Right lobe of liver (tissue), 4 donors: ENCODE measurements at regions not wholly inside any gene's neighbourhood (a gene's known extent, or its start where the extent isn't known, plus 50 kb on each side); places are given as distances from the start of the nearest gene placed in this dataset.

Experiments used
- POLR2A ChIP-seq: fragments of 450-650 bp; IDR thresholded peaks from one replicate; pipeline ENCODE4 v1.6.1; 2017; ENCODE audit warnings: antibody characterized with exemption, mild to moderate bottlenecking
- TF ChIP-seq, protein P1 (sequence below), 4 donors: fragments of 200-600 bp in 3 of 4; fragments of 450-650 bp in 1 of 4; IDR thresholded peaks; one replicate each; pipeline versions ENCODE4 v1.5.1 to v1.8.0; 2016 to 2022; ENCODE audit warnings: antibody characterized with exemption in 4 of 4, mild to moderate bottlenecking in 2 of 4
- donor health status: DM: no; HTN: no; CAD: no.
- donor health status: DM: no; HTN: no; CAD: no.
- donor health status: DM: no; HTN: yes; CAD: no.

DNA sequence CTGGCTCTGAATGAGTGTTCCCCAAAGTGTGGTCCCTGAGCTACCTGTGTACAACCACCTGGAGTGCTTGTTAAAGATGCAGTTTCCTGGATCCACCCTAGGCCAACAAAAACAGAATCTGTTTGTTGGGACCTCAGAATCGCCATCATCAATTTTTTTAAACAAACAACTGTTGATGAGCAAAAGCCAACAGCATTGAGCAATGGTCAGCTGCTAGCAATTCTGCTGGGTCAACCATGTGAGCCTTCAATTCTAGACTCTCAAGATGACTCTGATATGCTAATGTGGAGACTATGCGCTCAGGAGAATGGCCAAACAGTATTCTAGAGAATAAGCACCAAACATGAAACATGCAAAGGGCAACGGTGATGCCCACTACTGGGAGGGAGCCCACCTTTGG is 64.4 kb upstream of the IYD start:
- TF ChIP-seq, protein P1, sequence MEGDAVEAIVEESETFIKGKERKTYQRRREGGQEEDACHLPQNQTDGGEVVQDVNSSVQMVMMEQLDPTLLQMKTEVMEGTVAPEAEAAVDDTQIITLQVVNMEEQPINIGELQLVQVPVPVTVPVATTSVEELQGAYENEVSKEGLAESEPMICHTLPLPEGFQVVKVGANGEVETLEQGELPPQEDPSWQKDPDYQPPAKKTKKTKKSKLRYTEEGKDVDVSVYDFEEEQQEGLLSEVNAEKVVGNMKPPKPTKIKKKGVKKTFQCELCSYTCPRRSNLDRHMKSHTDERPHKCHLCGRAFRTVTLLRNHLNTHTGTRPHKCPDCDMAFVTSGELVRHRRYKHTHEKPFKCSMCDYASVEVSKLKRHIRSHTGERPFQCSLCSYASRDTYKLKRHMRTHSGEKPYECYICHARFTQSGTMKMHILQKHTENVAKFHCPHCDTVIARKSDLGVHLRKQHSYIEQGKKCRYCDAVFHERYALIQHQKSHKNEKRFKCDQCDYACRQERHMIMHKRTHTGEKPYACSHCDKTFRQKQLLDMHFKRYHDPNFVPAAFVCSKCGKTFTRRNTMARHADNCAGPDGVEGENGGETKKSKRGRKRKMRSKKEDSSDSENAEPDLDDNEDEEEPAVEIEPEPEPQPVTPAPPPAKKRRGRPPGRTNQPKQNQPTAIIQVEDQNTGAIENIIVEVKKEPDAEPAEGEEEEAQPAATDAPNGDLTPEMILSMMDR (IDR thresholded peaks at IDR 0.05): no peak
- TF ChIP-seq POLR2A: no peak
